Body of pancreas (tissue), 4 donors: ENCODE measurements at regions not wholly inside any gene's neighbourhood (a gene's known extent, or its start where the extent isn't known, plus 50 kb on each side); places are given as distances from the start of the nearest gene placed in this dataset.

Experiments
- ATAC-seq: fragments of 150-250 bp; one replicate; pipeline ENCODE4 v1.9.1; 2016
- DNase-seq, 4 donors: peaks; one replicate each; pipeline ENCODE4 v3.0.0-alpha.2; 2019
- H3K27ac ChIP-seq, 4 donors: fragments of 200-600 bp; sonication (generic); 1 replicate in 3 of 4; 2 replicates in 1 of 4; pipeline versions ENCODE4 v1.5.1 to v1.6.1; 2016 to 2019; ENCODE audit warnings: mild to moderate bottlenecking in 1 of 4, mixed read lengths in 1 of 4, moderate library complexity in 1 of 4
- H3K27me3 ChIP-seq, 2 donors: fragments of 200-600 bp; sonication (generic); one replicate each; pipeline ENCODE4 v1.6.0; 2016; ENCODE audit warnings: mild to moderate bottlenecking in 1 of 2
- H3K36me3 ChIP-seq, 2 donors: fragments of 200-600 bp; sonication (generic); replicated peaks in 1 of 2; 2 replicates each; pipeline ENCODE4 v1.5.1; 2016; ENCODE audit warnings: low read depth in 2 of 2; ENCODE audit not compliant: insufficient read depth in 1 of 2
- H3K4me1 ChIP-seq: fragments of 200-600 bp; sonication (generic); one replicate; pipeline ENCODE4 v1.6.0; 2016
- H3K4me3 ChIP-seq, 2 donors: fragments of 200-600 bp; sonication (generic); 1 replicate in 1 of 2; 2 replicates in 1 of 2; pipeline ENCODE4 v1.5.1; 2016 to 2019
- H3K9me3 ChIP-seq, 3 donors: fragments of 200-600 bp; sonication (generic); 1 replicate in 2 of 3; 2 replicates in 1 of 3; pipeline ENCODE4 v1.5.1; 2016
- POLR2A ChIP-seq, 3 donors: fragments of 450-650 bp; IDR thresholded peaks; one replicate each; pipeline ENCODE4 v1.6.1; 2016; ENCODE audit warnings: antibody characterized with exemption in 3 of 3, mild to moderate bottlenecking in 2 of 3
- WGBS, 2 donors: methylation state at CpG; one replicate each; pipeline ENCODE4 v1.1.5; 2017; 5-methylcytosine and 5-hydroxymethylcytosine counted together
- intact Hi-C: fragments of 100-400 bp; cut with DNase I; formaldehyde crosslinking; loops from one replicate; pipeline ENCODE4 v1.15.1; 2023
- TF ChIP-seq, protein P1 (sequence below), 7 experiments: fragments of 450-650 bp in 4 of 7; fragments of 200-600 bp in 3 of 7; sonication (generic) in 3 of 7; IDR thresholded peaks; one replicate each; pipeline ENCODE4 v1.5.1; 2016 to 2019; ENCODE audit warnings: antibody characterized with exemption in 7 of 7

- DNase-seq = no peak
- Histone ChIP-seq H3K9me3 (no peaks in the 10 kb centered on the region), H3K36me3 (no peaks in the 10 kb centered on the region), H3K4me3 (no peak overlapping the region), H3K27ac (no peak overlapping the region), H3K27me3 (no peaks in the 10 kb centered on the region), H3K4me1 (no peaks in the 10 kb centered on the region)
- no peak for ATAC-seq
- intact Hi-C loops = no loop called here
- 19 to 24% methylated on average over 1 of the region's 1 CpG for WGBS, 2 donors
- no peak for TF ChIP-seq POLR2A (IDR thresholded peaks at IDR 0.05)
Observed at GRCh38 chr2:125711075-125711474, 944.9 kb upstream of the GYPC start.

DNA sequence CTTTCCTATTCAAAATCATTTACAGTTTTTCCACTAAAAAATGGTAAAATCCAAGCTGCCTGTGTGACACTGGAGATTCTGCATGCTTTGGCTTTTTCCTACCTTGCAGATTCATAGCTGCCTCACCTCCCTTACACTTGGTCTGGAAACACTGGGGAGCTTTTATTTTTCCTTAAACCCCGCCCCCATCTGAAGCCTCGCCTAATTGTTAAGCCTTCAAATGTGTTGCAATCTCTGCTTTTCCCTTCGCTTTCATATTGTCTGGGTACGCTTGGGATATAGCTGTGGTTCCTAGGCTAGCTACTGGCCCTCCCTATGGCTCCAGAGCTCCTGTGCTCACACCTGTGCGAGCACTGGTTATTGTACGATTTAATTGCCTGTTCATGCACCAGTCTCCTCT is 942.4 kb upstream of the GYPC start:
- intact Hi-C loops = no loop called here
- 61 to 73% methylated on average over 6 of the region's 6 CpGs for WGBS, 2 donors
- no peaks in the 10 kb centered on the region for H3K9me3 ChIP-seq
- DNase-seq (no peak), ATAC-seq (no peak)
- no peak overlapping the region for H3K27ac ChIP-seq
- H3K4me3 ChIP-seq = no peak overlapping the region
- H3K36me3 ChIP-seq = no peaks in the 10 kb centered on the region
- H3K27me3 ChIP-seq = no peaks in the 10 kb centered on the region
- no peaks in the 10 kb centered on the region for H3K4me1 ChIP-seq
- no peak for TF ChIP-seq POLR2A (IDR thresholded peaks at IDR 0.05)
- TF ChIP-seq, protein P1, sequence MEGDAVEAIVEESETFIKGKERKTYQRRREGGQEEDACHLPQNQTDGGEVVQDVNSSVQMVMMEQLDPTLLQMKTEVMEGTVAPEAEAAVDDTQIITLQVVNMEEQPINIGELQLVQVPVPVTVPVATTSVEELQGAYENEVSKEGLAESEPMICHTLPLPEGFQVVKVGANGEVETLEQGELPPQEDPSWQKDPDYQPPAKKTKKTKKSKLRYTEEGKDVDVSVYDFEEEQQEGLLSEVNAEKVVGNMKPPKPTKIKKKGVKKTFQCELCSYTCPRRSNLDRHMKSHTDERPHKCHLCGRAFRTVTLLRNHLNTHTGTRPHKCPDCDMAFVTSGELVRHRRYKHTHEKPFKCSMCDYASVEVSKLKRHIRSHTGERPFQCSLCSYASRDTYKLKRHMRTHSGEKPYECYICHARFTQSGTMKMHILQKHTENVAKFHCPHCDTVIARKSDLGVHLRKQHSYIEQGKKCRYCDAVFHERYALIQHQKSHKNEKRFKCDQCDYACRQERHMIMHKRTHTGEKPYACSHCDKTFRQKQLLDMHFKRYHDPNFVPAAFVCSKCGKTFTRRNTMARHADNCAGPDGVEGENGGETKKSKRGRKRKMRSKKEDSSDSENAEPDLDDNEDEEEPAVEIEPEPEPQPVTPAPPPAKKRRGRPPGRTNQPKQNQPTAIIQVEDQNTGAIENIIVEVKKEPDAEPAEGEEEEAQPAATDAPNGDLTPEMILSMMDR (IDR thresholded peaks at IDR 0.05) = no peak

DNA sequence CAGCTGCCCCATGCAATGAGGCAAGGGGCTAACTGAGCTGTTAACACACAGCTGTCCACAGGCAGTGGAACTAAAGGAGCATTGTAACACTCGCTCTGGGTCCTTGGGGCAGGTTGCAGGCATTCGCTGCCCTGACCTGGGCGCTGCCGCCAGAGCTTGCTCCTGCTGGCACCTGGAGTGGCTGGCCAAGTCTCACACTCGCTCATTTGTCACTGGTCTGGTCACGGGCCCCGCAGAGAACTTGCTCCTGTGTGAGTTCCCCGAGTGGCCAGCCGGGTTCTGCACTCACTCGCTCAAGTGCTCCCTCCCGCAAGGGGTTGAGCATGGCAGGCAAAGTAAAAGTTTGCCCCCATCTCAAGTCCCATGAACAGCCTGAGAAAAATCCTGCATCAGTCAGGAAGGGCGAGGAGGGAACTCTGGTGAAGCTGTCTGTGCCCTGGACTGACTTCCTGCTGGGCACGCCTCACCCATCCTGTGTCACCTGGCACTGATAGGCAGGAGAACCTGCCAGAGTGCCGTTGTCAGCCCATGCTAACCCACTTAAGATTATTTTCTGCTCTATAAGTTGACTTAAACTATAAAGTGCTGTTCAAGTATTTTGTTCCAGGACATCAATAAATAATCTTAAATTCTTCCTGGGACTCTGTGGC is 934.8 kb upstream of the GYPC start:
- Histone ChIP-seq H3K27me3 (no peaks in the 10 kb centered on the region), H3K4me3 (no peak overlapping the region), H3K36me3 (no peaks in the 10 kb centered on the region), H3K4me1 (no peaks in the 10 kb centered on the region), H3K9me3 (no peaks in the 10 kb centered on the region), H3K27ac (no peak overlapping the region)
- ATAC-seq (no peak), DNase-seq (no peak)
- intact Hi-C loops = no loop called here
- 59 to 67% methylated on average over 11 to 14 of the region's 14 CpGs for WGBS, 2 donors
- no peak for TF ChIP-seq POLR2A (IDR thresholded peaks at IDR 0.05)
- TF ChIP-seq, protein P1 (IDR thresholded peaks at IDR 0.05) = no peak

DNA sequence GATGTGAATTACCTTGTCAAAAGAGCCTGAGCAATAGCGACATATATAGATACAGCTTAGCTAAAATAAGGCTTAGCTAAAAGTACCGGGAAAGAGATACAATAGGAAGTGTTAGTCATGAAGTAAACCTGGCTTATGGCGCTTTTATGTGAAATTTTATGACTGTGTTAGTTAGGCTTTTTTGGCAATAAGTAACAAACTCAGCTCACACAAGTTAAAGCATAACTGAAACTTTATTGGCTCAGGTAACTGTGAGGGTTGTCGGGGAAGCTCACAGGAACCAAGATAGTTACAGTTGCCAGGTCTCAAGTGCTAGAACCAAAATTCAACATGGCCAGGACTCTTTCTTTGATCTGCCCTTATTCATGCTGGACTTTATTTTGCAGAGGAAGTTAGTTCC is 925.0 kb upstream of the GYPC start:
- TF ChIP-seq, protein P1 (IDR thresholded peaks at IDR 0.05) = no peak
- no peak for TF ChIP-seq POLR2A (IDR thresholded peaks at IDR 0.05)
- Histone ChIP-seq H3K27me3 (no peaks in the 10 kb centered on the region), H3K4me1 (no peaks in the 10 kb centered on the region), H3K36me3 (no peaks in the 10 kb centered on the region), H3K4me3 (no peak overlapping the region), H3K9me3 (no peaks in the 10 kb centered on the region), H3K27ac (peak overlapping the region in 1 of 4 donors; percentile 39)
- peak; percentile 66 for ATAC-seq
- intact Hi-C loops = no loop called here
- no peak for DNase-seq
- WGBS, 2 donors = 25 to 29% methylated on average over 4 of the region's 4 CpGs

DNA sequence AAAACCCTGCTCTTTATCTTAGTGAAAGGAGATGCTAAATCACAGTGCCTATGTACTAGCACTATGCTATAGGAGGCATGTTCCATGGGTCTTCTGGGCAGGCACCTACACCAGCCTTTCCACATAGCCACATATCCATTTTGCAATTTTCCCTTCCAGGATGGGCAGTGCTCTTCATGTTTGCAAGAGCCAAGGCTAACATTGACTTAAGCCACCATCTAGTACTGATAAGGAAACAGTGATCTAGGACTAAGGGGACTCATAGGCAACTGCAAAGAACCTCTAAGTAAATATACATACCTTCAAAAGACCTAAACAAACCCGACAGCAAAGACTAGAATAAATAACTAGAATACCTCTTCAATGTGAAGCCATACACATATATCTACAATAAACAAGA is 919.7 kb upstream of the GYPC start:
- Histone ChIP-seq H3K27me3 (no peaks in the 10 kb centered on the region), H3K27ac (no peak overlapping the region), H3K9me3 (no peaks in the 10 kb centered on the region), H3K36me3 (no peaks in the 10 kb centered on the region), H3K4me1 (no peaks in the 10 kb centered on the region), H3K4me3 (no peak overlapping the region)
- intact Hi-C loops = no loop called here
- ATAC-seq (no peak), DNase-seq (no peak)
- TF ChIP-seq POLR2A (IDR thresholded peaks at IDR 0.05) = no peak
- TF ChIP-seq, protein P1 (IDR thresholded peaks at IDR 0.05) = no peak
- WGBS, 2 donors = 15% methylated on average over 1 of the region's 1 CpG
